ENCODE measurements at regions not wholly inside any gene's neighbourhood (a gene's known extent, or its start where the extent isn't known, plus 50 kb on each side); places are given as distances from the start of the nearest gene placed in this dataset.

DNA sequence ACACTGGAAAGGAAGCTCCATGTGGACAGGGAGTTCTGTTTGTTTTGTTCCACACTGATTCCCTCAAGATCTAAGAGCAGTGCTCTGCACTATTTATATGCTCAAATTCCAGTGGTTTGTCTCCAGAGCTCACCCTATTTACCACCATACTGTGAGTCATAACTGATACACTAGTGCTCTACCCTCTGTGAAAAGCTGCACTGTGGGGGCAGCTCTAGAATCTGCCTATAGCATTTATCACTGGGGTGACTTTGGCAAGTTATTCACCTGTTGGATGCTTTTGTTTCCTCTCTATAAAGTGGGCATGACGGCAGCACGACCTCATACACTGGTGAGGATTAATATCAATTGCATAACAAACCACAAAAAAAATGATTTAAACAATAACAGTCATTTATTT is 307.8 kb downstream of the NR2F1-AS1 start:
- no peak for FAIRE-seq

DNA sequence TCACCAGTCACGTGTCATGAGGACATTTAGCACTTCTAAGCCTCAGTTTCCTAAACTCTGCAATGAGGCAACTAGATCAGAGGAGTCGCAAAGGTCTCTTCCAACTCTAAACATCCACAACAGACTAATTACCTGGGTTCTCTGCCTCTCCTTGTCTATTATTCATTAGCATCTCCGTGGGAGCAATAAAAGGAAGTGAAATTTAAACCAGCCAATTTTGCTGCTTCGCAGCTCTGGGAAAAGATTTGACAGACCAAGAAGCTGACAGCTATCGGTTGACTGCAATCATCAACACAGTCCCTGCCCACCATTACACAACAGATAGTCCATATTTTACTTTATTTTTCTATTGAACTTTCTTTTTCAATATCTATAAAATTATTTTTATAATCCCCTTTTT is 308.9 kb downstream of the NR2F1-AS1 start:
- no peak for FAIRE-seq

DNA sequence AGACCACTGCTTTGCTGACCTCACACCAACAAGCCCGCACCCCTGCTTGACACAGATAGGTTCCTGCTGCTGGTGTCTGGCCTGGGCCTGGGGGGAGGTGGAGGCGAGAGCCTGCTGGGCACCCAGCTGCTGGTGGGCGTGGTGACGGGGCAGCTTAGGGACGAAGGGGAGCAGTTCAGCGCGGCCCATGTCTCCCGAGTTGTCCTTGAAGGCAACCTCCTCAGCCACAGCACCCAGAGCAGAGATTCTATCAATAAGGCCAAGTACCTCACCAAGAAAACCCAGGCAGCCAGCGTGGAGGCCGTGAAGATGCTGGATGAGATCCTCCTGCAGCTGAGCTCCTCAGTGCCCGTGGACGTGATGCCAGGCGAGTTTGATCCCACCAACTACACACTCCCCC is 313.3 kb downstream of the NR2F1-AS1 start:
- no peak for FAIRE-seq

DNA sequence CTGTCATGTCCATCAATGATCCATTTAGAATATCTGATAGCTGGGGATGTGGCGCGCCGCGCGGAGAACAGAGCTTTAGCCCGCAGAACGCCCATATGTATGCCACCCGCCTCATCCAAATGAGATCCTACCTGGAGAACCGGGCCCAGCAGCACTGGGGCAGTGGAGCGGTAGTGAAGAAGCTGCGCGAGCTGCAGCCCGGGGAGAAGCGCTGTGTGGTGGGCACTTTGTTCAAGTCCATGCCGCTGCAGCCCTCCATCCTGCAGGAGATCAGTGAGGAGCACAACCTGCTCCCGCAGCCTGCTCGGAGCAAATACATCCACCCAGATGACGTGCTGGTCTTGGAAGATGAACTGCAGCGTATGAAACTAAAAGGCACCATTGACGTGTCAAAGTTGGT is 313.7 kb downstream of the NR2F1-AS1 start:
- no peak for FAIRE-seq

DNA sequence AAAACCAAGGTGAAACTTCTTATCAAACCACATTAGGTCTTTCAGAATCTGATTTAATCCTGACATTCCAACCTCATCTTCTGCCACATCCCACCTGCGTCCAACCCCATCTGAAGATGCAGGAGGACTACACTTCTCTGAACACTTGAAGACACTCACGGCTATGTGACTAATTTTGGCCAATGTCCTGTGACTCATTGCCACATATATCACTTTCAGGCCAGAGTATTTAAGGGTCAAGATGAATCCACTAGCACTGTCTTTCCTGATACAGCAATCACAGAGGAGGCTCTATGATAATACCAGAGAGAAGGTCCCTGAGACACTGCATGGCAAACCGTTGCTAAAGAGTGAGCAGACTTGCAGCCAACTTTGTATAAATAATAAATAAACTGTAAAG is 323.4 kb downstream of the NR2F1-AS1 start:
- FAIRE-seq: no peak

DNA sequence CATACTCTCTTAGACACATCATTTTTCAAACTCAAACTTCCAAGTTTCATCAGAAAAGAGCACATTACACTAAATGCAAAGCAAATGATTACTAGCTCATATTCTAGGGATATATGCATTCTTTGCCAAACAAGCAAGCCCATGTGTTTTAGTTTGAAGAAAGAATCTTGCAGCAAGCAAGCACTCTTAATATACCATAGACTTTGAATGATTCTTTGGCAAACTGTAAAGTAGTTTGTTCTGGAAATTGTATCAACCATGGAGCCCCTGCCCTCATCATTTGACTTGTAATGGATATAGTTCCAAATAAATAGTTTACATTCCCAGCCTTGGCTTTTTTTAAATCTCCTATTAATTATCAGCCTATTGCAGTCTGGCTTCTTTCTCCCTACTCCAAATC is 325.2 kb downstream of the NR2F1-AS1 start:
- no peak for FAIRE-seq

DNA sequence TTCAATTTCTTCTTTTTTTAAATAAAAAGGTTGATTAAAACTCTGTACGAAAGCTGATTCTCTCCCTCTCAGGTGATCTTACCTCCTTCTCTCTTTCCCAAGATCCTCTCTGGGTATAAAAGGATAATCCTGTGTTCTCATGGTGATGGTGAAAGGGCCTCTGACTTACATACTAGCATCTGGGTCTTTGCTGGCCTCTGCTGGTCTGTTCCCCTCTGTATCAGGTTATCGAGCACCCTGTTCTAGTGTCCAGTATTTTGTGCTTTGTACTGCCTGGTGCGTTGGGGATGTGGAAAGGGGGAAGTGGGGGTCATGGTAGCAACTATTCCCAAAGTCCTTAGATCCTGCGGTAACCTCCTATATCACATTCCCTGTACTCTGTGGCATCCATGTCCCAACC is 328.9 kb downstream of the NR2F1-AS1 start:
- FAIRE-seq: no peak

DNA sequence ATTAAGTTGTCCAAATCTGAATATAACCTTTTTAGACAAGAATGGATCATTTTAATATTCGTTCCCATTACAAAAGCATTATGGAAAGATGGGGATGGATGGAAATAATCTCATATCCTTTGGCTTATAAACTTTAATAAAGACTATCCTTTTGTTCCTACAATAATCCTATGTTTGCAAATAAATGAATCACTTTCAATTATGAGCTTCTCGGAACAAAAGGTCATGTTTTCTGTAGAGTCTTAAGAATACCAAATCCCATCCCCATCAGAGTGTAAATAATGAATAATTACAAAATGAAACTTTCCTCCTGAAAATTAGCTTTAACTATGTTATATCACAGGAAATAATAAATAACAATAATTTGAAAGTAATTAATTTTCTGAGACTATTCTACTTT is 329.7 kb downstream of the NR2F1-AS1 start:
- FAIRE-seq: no peak

DNA sequence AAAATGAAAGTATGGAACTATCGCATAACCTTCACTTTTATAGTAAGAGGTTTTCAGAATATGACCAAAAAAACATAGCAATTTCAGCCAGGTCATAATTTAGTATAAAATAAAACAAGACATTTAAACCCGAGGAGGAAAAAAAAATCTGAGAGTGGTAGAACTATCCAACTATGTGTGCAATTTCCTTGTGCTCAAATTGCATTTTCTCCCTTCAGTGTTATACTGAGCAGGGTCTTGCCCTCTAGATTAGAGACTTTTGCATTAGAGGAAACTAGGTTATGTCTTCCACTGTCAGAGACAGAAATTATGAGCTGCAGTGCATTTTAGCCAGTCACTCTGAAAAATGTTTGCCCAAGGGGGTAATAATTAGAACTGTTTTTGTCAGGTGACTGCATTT is 330.6 kb downstream of the NR2F1-AS1 start:
- FAIRE-seq: no peak

DNA sequence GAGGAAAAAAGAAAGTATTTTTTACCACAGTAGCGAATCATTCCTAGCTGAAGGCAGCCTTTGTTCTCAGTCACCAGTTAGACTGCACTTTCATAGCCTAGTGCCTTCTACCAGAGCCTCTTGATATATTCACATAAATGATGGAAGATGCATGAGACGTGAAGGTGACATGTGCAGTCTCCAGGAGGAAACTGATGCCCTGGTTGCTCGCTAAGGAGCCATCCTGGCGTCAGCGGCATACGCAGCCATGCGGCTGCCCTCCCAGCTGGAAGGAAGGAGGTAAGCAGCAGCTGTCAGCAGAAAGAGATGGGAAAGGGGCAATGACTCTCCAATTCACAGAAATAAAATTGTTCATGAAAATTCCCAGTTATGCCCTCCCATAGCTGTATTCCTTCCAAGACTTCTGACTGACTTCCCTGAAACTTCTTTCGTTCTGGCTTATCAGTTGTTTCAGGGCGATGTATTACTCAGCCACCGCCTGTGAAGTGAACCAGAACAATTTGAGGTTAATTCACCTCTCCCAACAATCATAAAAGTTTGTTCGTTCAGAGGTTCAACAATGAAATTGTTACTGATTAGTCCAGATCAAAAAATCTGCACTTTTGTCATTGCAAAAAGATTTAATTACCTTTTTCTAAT is 331.2 kb downstream of the NR2F1-AS1 start:
- no peak for FAIRE-seq

DNA sequence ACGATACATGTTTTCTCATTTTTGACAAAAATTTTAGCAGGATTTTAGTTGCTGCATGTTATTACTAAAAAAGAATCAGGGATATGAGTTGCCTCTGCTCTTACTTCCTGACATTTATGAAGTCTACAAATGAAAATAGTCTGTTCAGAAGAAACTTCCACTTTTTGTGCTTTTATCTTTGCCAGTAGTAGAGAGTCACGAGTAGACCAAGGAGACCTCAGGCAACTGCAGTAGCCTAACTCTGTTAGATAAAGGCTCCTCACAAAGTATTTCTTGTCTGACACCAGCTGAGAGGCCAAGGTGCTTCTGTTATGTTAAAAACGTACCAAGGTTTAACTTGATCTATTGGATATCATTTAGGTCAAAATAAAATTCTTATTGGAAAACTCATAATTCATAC is 333.9 kb downstream of the NR2F1-AS1 start:
- no peak for FAIRE-seq

DNA sequence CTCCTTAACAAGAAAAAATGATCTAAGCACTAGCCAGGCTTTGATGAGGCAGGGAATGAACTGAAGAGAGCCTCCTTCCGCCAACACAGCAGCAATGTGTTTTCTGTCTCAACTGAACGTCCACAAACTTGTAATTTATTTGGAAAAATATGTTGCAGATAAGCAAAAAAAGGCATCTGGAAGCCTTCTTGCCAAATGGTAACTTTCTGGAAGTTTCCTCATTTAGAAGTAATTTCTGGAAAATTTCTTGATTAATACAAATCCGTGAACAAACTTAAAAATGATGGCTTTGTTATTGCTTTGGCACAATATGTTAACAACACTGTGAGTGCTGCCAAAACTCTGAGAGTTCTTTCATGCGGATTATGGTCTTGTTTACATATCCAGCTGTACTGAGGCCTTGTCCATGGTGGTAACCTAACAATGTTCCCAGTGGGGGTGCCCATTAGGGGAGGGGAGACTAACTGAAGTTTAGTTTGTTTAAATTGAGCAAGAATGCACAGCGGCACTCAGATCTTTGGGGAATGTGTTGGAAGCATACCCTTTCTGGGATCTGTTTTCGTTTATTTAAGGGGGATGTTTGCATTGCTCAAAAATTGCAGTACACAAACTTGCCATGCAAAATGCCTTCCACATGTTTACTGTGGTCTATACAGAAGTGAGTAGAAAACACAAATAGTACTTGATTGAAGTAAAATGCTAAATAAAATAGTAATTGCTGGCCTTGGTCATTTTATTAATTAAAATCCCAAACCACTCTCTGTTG is 334.7 kb downstream of the NR2F1-AS1 start:
- FAIRE-seq: peak; percentile 87

DNA sequence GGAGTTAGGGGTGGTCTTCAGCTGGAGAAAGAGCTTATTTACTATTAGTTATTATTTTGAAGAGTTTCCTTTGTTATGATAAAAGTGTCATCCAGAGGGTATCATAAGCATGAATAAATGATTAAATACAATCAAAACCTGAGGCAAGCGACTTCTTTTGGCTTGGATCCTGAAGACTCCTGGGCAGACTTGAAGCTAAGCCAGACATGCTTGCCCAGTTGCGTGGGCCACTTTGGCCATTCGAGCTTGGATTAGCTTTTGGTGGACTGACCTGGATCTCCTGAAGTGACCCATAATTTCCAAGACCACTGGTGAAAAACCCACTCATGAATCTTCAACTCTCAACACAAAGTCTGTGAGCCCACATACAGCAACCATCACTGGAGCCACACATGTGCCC is 335.8 kb downstream of the NR2F1-AS1 start:
- no peak for FAIRE-seq

DNA sequence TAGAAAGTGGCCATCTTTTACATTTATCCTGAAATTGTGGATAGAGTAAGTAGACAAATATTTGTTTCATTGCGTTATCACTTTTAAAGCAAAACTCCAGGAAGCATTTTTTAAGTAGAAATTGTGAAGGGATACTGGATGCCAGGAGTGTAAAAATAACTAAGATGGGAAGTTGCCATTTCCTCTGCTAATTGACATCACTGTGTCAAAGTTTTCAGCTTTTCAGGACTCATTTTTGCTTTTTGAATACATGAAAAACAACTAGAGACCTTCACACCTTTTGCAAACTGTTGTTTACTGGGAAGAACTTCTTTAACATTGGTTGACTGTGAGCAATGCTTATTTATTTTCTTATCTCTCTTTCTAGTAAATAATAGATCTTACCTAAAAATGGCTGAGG is 337.5 kb downstream of the NR2F1-AS1 start:
- FAIRE-seq: no peak

DNA sequence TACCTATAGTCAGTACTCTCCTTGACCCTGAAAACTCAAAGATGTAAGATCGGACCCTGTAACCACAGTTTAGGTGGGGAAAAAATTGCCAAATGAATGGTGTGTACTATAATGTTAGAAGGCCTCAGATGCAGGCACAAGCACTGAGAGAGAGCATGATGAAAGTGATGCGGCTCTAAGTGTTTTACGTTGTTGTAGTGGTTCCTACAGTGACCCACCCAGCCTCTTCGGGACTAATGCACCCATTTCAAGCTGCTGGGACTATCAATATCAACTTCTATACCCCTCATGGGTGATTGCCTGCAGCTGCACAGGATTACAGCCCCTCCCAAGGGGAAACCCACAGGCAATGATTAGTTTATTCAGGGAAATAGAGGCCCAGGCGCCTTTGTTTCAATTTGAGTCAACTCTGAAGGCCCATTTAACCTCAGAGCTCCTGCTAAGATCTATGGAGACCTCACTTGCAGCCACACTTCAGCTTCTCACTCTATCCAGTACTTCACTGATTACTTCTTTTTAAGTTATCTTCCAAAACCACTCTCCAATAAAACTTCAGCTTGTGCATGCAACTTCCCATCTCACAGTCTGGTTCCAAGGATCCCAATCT is 340.7 kb downstream of the NR2F1-AS1 start:
- no peak for FAIRE-seq

DNA sequence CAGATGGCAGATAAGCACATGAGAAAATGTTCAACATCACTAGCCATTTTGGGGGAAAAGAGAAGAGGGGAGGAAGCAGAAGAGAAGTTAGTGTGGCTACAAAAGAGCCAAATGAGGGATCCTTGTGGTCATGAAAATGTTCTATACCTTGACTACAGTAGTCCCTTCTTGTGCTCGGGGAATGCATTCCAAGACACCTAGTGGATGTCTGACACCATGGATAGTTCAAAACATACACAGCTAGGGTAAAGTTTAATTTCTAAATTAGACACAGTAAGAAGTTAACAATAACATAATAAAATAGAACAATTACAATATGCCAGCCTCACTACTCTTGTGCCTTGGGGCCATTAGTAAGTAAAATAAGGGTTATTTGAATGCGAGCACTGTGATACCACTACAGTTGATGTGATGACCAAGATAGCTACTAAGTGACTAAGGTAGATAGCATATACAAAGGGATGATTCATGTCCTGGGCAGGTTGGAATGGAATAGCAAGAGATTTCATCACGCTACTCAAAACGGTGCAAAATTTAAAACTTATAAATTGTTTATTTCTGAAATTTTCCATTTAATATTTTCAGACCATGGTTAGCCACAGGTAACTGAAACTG is 344.1 kb downstream of the NR2F1-AS1 start:
- no peak for FAIRE-seq

DNA sequence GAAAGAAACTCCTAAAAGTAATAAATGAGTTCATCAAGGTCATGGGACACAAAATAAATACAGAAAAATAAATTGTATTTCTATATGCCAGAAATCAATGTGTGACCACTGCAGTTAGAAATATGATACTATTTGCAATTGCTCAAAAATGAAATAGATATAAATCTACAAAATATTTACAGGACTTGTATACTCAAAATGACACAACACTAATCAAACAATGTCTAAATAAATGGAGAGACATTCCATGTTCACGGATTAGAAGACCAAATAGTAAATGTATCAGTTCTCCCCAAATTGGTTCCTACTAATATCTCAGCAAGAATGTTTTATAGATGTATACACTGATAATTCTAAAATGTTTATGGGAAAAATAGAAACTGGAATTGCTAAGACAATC is 345.3 kb downstream of the NR2F1-AS1 start:
- FAIRE-seq: no peak

DNA sequence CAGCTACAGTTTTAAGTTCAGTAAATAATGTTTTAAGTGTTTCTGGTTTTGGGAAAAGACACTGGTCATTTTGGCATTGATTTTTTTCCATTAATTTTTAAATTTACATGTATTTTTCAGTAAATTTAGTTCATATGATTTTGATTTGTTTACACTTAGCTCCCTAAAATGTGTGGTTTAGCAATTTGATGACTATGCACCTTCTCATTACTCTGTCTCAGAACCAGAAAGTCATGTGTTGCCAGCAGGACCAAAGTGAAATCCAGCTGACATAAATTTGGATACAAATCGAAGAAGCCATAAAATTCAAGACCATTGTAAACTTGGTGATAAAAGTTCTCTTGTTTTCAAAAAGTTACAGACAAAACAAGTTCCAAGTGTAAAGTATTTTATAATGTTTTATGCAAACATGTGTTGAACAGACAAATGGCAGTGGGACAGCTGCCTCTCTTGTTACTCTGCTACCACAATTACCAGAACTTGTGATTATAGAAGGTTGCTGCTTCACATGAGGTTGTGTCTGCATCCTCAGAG is 354.8 kb downstream of the NR2F1-AS1 start:
- FAIRE-seq: no peak

DNA sequence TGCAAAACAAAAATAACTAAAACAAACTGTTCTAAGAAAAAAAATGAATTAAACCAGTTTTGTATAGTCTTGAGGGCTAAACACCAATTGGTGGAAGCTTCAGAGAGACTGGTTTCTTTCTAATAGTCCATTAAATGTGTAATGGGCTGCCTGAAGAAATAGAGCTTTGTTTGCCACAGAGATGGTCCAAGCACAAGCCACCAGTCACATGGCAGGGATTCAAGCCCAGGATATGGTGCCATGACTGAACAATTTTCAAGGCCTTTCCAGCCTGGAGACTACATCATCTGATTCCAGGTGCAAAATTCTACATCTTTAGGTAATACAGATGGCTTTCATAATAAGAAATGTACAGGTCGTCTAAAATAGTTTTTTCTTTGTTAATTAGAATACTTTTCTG is 355.3 kb downstream of the NR2F1-AS1 start:
- FAIRE-seq: no peak

DNA sequence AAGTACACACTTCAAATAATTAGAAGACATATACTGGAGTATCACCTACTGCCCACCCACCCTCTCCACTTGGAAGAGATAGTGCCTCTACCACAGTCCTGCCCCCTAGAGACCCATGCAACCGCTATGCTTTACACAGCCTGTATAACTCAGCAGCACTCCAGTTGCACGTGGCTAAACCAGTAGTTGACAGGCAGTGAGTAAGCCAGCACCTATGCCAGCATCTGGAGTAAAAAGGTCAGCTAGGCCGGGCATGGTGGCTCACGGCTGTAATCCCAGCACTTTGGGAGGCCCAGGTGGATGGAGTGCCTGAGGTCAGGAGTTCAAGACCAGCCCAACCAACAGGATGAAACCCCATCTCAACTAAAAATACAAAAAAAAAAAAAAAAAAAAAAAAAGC is 356.4 kb downstream of the NR2F1-AS1 start:
- FAIRE-seq: no peak

DNA sequence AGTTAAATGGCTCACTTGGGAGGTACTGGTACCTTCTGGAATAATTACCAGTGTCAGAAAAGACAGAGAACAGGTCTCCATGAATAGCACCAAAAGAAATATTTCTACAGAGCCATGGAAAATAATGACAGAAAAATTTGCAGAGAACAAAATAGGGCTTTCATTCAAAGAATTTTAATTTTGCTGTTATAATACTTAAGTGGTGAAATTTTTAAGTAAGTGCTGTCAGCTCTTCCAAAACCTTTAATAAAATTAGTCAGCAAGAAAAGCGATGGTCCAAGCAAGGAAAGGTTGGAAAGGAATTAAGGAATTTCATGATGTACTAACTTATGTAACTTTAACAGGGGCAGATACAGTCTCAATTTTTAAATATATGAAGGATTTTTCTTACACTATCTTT is 359.2 kb downstream of the NR2F1-AS1 start:
- FAIRE-seq: no peak

DNA sequence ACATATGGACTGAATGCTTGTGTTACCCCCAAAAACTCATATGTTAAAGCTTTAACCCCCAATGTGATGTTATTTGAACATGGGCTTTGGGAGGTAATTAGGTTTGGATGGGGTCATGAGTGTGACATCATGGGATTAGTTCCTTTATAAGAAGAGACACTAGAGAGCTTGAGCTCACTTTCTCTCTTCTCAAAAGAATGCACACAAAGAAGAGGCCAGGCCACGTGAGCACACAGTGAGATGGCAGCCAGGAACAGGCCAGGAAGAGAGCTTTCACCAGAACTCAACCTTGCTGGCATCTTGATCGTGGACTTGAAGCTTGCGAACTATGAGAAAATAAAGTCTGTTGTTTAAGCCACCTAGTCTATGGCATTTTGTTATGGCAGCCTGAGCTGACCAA is 360.6 kb downstream of the NR2F1-AS1 start:
- FAIRE-seq: no peak

DNA sequence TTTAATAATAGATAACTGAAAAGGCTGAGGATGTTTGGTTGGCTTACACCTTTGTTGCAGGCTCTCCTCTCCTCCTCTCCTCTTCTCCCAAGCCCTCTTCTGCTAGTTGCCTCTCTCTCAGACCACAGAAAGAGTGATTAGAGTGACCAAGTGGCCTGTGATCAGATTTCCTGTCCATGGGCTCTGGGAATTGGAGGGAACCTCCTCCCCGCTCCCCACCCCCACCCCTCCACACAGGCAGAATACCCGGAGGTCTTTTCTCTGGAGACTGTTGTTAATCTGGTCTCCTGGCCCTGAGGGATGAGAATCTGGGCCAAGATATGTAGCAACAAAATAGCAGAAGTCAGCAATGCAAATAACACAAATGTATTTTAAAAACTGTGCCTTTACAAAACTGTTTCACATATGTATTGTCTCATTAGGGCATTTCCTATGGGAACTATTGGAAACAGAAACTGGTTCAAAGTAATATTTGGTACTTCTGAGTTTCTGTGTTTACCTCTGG is 361.3 kb downstream of the NR2F1-AS1 start:
- FAIRE-seq: no peak
